NCI-H226 (cell line): ENCODE measurements at regions not wholly inside any gene's neighbourhood (a gene's known extent, or its start where the extent isn't known, plus 50 kb on each side); places are given as distances from the start of the nearest gene placed in this dataset.
"Not testable (repeated sequence)": the region's sequence is repeated elsewhere in the genome, so short reads cannot be mapped to it uniquely, and the experiment has no call there.

Experiments
- DNase-seq: peaks from one replicate; pipeline ENCODE4 v3.0.0-alpha.2; 2015

DNA sequence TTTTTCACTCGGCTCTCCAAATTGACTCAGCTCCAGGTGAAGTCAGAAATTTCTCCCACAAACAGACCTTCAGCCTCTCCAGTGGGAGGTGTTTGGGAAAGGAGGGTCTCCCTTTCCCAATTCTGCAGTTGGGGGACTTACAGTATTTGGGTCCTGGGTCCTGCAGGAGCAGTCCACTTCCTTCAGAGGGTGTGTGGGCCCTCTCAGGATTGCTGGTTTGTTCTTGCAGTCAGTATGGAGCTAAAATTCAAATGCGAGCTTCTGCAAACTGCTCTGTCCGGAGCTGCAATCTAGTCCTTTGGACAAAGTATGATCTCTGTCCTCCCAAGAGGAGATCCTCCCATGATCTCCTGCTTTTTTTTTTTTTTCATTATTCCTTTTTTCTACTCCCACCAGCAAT, 87.9 kb upstream of the MSTN start:
- DNase-seq, result no peak

GRCh38 chr2:190149908-190150307, 87.4 kb upstream of the MSTN start:
- DNase-seq, result no peak

DNA sequence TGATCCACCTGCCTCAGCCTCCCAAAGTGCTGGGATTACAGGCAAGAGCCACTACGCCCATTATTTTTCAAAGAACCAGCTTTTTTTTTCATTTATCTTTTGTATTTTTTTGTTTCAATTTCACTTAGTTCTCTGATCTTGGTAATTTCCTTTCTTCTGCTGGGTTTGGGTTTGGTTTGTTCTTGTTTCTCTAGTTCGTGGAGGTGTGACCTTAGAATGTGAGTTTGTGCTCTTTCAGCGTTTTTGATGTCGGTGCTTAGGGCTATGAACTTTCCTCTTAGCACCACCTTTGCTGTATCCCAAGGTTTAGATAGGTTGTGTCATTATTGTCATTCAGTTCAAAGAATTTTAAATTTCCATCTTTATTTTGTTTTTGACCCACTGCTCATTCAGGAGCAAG, 86.7 kb upstream of the MSTN start:
- no peak for DNase-seq

- not testable (repeated sequence) for DNase-seq
Observed at GRCh38 chr2:190146109-190146508, 83.6 kb upstream of the MSTN start.

DNA sequence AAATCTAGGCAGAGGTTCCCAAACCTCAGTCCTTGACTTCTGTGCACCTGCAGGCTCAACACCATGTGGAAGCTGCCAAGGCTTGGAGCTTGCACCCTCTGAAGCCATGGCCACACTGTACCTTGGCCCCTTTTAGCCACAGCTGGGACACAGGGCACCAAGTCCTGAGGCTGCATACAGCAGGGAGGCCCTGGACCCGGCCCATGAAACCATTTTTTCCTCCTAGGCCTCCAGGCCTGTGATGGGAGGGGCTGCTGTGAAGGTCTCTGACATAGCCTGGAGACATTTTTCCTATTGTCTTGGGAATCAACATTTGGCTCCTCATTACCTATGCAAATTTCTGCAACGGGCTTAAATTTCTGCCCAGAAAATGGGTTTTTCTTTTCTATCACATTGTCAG, 77.9 kb upstream of the MSTN start:
- DNase-seq, result not testable (repeated sequence)

GRCh38 chr2:190139371-190139770, 76.8 kb upstream of the MSTN start:
- no peak for DNase-seq

- DNase-seq, result no peak
Observed at GRCh38 chr2:190138032-190138431, 75.5 kb upstream of the MSTN start.

GRCh38 chr2:190137561-190137960, 75.0 kb upstream of the MSTN start:
- no peak for DNase-seq

DNA sequence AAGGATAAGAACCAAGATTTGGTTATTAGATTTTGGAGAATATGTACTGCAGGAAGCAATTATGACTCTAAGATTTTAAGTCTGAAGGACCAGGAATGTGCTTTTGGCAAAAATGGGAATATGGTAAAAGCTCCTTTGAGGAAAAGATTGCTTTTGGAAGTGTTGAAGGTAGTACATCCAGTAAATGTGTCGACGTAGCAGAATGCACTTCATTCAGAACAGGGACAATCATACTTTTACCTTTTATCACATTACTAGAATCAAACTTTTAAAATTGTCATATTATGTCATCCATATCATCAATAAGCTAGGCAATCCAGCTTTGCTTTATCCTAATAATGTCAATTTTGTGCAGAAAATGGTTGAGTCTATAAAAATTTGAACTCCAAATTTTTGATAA, 74.3 kb upstream of the MSTN start:
- no peak for DNase-seq

DNA sequence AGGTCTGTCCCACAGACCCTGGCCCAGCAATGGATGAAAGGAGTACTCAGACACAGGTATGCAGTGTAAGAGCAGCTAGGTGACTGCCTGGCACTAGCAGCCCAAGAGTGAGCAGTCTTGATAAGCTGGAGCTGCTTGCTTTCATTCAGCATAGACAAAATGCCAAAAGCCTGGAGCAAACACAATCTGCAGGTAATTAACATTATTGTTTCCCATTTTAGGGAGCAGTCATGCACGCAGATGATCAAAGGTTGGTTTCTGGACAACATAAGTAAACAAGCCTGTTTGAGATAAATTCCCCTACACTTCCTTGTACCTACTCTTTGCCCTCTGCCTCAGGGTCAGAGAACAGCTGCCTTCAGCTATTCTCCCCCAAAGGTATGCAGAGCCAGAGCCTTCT, 73.7 kb upstream of the MSTN start:
- no peak for DNase-seq

DNA sequence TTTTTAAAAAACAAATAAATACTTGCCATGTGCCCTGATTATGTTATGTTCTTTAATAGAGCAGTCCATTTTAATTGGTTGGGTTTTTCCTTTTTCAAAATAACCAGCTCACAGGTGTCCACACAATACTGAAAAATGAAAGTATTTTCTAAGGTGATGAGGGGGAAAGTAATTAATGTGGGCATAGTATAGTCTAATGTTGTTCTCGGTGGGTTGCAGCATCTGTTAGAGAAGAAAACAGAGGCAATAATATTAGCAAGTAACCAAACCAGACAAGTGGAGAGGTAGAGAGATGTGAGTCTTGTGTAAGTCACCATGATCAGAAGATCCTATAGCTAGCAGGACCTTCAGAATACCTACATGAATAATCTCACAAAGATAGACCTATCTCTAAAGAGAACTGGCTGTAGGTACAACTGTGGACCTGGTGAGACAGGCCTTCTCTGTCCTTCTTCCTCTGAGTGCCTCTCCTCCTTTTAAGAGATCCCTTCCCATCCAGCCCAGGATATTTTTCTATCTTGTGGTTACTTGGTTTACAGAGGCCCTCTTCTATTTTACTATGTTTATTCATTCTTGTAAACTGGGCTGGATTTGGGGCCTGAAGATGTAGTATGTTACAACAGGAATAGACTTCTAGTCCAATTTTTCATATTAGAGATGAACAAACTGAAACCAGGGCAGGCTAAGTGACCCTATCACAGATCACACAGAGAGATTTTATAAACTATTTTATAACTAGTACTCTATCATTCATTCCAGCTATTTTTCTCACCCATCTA, 67.1 kb upstream of the MSTN start:
- DNase-seq, result no peak

DNA sequence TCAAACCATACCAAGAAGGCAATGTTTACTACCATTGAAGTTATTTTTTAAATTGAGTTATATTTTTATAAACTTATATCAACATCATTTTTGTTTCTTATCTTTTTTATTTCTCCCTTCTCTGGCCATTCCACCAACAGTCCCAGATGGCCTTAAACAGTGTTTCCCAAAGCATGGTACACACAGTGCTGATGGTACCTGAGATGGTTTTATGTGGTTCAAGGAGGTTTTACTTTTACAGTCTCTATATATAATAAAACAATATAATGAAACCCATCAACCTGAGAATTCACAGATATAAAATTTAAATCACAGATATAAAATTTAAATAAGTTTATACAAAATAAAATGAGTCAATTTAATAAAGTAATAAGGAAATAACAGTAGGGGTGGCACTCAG, 65.1 kb upstream of the MSTN start:
- DNase-seq, result no peak

DNA sequence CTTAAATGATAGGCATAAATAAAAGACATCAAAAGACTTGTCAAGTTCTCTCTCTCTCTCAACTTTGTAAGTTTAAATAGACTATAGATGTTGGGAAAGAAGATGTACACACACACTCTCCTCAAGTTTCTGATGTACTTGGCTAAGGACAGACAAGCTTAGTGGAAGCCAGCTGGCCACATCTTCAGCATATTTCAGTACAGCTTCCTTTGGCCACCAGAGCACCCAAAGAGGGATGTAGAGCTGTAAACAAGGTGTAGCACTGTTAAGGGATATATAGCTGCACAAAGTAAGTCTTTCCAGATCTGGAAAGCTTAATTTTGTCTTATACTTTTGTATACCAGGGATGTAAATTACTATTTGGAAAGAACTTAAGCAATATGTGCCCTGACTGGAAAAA, 64.3 kb upstream of the MSTN start:
- DNase-seq, result no peak

GRCh38 chr2:190123956-190124355, 61.4 kb upstream of the MSTN start:
- DNase-seq, result peak; percentile 48

DNA sequence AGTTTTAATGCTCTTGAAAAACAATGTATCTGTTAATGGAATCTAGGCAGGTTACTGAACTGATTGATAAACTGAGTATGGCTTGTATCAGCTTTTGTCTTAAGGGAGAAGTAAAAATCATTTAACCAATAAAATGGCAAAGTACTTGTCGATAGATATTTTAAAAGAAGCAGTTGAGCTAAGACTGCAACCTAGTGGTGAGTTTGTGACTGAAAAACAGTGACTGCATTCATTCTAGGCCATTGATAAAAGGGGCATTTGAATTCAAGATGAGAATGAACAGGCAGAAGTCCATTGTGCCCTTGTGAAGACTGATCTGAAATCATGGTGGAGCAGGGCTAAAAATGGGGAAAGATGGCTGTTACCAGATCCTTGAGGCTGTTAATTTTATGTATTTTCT, 59.4 kb upstream of the MSTN start:
- DNase-seq, result no peak

DNA sequence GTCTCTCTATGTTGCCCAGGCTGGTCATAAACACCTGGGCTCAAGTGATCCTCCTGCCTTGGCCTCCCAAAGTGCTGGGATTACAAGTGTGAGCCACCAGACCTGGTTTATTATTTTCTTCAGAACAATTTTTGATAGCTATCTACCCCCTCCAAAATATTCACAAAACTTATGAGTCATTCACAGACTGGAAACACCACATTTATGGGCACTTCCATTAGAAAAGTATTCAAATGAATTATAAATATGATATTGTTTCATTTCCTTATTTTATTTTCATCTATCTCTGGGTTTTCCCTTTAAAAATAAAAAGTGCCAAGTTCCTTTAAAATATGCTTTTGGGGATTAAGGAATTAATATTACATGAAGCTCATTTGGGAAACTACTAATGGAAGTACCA, 58.8 kb upstream of the MSTN start:
- no peak for DNase-seq

- no peak for DNase-seq
Observed at GRCh38 chr2:190119923-190120590, 57.5 kb upstream of the MSTN start.

GRCh38 chr2:190119257-190119656, 56.7 kb upstream of the MSTN start:
- DNase-seq, result no peak

- no peak for DNase-seq
Observed at GRCh38 chr2:190117305-190117704, 54.8 kb upstream of the MSTN start.

DNA sequence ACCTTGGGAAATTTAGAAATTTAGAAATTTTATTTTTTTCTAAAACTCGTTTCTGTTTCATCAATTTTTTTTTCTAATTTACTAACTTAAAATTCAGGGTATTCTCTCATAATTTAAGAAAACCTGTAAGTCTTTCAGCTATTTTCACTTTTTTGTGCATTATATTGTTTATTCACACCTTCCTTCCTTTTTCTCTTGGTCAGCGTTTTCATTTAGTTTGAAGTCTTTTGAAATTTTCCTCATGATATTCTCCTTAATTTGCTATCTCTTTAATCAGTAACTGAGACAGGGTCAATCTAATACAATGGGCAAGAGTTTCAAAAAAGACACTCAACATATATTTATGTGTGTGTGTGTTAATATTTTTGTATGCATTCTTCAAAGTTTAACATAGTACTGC, 50.5 kb upstream of the MSTN start:
- DNase-seq, result no peak
